HG02763 (cell line): ENCODE measurements at regions not wholly inside any gene's neighbourhood (a gene's known extent, or its start where the extent isn't known, plus 50 kb on each side); places are given as distances from the start of the nearest gene placed in this dataset.
A peak's percentile ranks its signal among the peaks of the same experiment; 100 is the strongest.

Experiments used
- ATAC-seq: cut with Tn5 transposase; IDR thresholded peaks from one replicate; pipeline ENCODE4 v1.9.1; 2021; ENCODE audit warnings: mild to moderate bottlenecking, moderate library complexity; ENCODE audit not compliant: unreplicated experiment

GRCh38 chr9:79001012-79001411 lies 570.8 kb upstream of the TLE4 start:
- ATAC-seq, result no peak

GRCh38 chr9:79003514-79003913 lies 568.3 kb upstream of the TLE4 start:
- no peak for ATAC-seq

GRCh38 chr9:79004032-79004431 lies 567.7 kb upstream of the TLE4 start:
- no peak for ATAC-seq

- no peak for ATAC-seq
Observed at GRCh38 chr9:79006546-79006945, 565.2 kb upstream of the TLE4 start.

GRCh38 chr9:79007701-79008483 lies 563.9 kb upstream of the TLE4 start:
- peak; percentile 92 for ATAC-seq

GRCh38 chr9:79008916-79009315 lies 562.8 kb upstream of the TLE4 start:
- no peak for ATAC-seq

- ATAC-seq, result no peak
Observed at GRCh38 chr9:79011461-79011860, 560.3 kb upstream of the TLE4 start.

- ATAC-seq, result no peak
Observed at GRCh38 chr9:79012561-79012960, 559.2 kb upstream of the TLE4 start.

- ATAC-seq, result no peak
Observed at GRCh38 chr9:79013715-79014610, 557.8 kb upstream of the TLE4 start.

- ATAC-seq, result no peak
Observed at GRCh38 chr9:79014929-79015699, 556.7 kb upstream of the TLE4 start.

GRCh38 chr9:79015951-79016350 lies 555.8 kb upstream of the TLE4 start:
- no peak for ATAC-seq

- no peak for ATAC-seq
Observed at GRCh38 chr9:79020276-79020675, 551.5 kb upstream of the TLE4 start.

- no peak for ATAC-seq
Observed at GRCh38 chr9:79021084-79021483, 550.7 kb upstream of the TLE4 start.

- ATAC-seq, result no peak
Observed at GRCh38 chr9:79023134-79023580, 548.6 kb upstream of the TLE4 start.

- peak; percentile 85 for ATAC-seq
Observed at GRCh38 chr9:79026316-79026715, 545.4 kb upstream of the TLE4 start.

- no peak for ATAC-seq
Observed at GRCh38 chr9:79028101-79028500, 543.7 kb upstream of the TLE4 start.

- no peak for ATAC-seq
Observed at GRCh38 chr9:79034583-79034982, 537.2 kb upstream of the TLE4 start.

GRCh38 chr9:79037338-79037737 lies 534.4 kb upstream of the TLE4 start:
- no peak for ATAC-seq

- ATAC-seq, result no peak
Observed at GRCh38 chr9:79040671-79041070, 531.1 kb upstream of the TLE4 start.

- ATAC-seq, result no peak
Observed at GRCh38 chr9:79041266-79041665, 530.5 kb upstream of the TLE4 start.

GRCh38 chr9:79043916-79044315 lies 527.8 kb upstream of the TLE4 start:
- no peak for ATAC-seq
